GM21390 (cell line): ENCODE measurements at regions not wholly inside any gene's neighbourhood (a gene's known extent, or its start where the extent isn't known, plus 50 kb on each side); places are given as distances from the start of the nearest gene placed in this dataset.

ENCODE experiments used
- ATAC-seq: cut with Tn5 transposase; IDR thresholded peaks from one replicate; pipeline ENCODE4 v1.9.1; 2021; ENCODE audit not compliant: unreplicated experiment

DNA sequence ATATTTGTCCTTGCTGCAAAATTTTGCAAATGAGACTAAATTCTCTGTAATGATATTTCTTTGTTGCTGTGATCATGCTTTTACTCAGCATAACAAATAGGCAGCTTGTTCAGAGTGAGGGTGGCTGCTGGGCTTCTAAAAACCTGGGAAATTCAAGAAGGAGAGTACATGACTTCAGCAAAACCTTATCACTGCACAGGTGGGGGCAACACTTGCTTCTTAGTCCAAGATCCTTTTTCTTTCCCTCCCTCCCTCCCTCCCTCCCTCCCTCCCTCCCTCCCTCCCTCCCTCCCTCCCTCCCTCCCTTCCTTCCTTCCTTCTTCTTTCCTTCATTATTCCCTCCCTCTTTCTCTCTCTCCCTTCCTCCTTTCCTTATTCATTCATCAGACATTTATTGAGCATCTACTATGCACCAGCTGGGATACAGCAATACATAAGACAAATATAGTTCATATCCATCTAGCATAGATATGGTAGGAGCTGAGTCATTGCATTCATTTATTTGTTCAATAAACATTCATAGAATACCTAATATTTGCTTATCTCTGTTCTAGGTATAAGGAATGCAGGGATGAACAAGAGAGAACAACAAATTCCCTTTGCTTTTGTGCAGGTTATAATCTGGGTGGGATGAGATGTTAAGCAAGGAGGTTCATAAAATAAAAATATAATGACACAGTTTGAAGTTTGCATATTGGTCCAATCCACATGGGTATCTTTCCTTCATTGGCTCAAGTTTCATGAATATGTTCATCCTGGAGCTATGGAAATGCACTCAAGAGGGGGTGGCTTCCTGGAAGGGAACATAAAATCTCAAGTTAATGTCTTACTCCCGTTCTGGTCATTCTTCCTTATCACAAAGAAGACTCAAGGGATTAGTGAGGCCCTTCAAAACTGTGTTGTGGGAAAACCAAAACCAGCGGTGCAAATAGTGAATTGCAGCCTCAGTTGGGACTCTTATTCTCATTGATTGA, 210.7 kb downstream of the PDCD6IP start:
- no peak for ATAC-seq

DNA sequence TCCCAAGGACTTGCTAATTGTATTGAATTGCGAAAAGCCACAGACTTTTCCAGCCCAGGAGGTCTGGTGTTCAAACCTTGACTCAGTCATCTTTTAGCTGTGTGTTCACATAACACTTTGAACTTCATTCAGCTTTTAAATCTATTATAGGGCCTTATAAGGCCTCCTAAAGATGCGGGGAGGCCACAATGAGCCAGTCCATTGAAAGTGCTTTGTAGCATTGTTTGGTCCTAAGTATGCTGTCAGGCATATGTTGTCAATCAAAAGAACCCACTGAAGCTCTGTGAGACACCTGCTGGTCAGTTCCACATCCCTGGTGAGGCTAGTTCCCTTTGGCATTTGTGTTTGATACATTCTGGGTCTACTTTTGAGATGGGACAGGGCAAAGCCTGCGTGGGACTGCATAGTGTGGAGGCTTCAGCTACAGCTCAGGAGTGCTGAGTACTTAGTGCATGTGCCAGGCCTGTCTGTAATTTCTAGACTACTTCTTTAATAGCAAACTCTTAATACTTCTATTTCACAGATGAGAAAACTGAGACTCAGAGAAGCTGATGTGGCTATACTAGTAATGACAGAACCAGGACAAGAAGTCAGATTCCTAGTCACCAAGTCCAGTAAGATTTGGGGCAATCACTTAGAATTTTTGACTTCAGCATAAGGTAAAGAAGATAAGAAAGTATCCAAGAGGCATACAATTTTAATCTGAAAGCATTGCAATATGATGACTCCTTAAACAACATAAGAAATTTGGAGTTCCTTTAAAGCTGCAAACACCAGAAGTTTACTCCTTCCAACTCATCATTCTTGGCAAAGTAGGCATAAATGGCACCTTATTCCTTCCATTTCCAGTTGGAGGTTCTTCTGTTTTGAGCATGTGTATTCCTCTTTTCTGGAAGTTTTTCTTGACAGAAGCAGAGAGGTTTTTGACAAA, 213.0 kb downstream of the PDCD6IP start:
- ATAC-seq, result no peak

DNA sequence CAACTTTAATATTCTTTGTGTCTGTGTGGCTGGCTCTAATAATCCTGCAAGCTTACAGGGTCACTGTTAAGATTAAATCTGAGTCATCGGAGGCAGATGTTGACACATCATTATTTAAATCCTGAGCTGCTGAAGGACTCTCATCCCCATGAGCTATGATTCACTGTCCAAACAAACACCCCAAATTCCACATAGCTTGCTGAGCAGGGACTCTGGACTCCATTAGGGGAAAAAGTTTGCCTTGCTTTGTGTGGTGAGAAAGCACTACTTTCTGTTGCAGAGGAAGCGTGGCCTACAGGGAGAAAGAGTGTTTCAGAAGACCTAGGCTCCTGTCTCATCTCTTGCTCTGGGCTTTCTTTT, 213.7 kb downstream of the PDCD6IP start:
- no peak for ATAC-seq

DNA sequence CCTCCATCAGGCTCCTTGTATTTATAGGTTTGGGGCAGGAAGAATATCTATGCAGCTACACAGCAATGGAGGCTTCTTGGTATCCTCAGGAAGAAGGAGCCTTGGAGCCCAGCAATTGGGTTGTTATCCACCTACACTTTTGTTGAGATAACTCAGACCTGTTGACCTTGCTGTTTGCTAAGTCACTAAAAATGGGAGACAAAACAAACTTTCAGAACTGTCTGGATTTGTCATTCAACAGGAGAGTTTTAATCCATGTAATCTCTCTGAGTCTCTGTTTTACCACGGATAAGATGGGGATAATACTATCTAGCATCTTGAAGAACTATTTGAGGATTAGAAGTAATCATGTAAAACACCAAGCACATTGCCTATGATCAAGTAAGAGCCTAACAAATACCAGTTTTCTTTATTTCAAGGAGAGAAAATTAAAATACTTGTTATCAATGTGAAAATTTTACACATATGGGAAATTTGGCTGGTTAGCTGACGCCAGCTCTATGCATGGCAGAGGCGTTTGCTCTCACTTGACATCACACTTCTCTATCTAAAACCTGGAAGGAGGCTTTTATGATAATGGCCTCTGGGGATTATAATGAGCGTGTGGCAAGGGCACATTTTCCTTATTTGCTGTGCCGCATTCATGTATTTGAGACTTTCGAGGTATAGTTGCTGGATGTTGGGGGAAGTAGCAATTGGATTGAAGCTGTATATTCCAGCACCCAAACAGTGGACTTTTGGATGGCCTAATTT, 215.6 kb downstream of the PDCD6IP start:
- ATAC-seq, result no peak

DNA sequence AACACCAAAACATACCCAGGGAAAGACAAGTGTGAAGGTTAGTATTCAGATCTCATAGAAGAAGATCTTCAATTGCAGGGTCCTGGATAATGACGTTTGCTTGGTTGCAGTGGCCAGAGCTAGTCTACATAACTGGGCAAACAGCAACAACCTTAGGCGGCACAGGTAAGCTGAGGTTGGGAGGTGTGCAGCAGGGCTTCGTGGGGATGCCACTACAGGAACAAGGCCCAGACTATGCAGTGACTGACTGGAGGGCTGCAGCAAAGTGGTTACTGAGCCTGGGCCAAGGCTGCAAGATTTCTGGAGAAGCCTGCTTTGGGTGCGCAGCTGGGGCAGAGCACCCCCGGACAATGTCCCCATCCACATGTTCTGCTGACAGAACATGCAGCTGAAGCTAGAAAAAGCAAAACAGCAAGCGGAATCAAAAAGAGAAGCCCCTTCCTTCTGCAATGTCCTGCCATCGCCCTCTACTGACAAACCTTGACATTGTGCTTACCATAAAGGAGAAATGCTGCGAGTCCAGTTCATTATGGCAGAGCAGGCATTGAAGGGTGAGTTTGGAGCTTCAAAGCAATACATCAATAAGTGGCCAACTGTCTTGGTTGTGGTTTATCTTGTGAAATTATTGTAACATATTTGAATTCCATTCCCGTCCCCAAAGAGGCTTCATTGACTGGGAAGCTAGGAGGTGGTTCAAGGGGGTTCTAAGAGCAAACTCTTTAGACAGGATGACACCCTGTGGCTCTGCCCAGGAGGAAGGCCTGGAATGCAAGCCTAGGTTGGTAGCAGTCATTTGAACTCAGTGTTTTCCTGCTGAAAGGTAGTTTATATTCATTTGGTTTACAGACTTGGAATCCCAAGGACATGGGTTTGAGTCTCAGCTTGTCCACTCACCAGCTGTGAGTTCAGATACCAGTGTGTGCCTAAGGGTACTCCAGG, 217.0 kb downstream of the PDCD6IP start:
- ATAC-seq, result no peak

DNA sequence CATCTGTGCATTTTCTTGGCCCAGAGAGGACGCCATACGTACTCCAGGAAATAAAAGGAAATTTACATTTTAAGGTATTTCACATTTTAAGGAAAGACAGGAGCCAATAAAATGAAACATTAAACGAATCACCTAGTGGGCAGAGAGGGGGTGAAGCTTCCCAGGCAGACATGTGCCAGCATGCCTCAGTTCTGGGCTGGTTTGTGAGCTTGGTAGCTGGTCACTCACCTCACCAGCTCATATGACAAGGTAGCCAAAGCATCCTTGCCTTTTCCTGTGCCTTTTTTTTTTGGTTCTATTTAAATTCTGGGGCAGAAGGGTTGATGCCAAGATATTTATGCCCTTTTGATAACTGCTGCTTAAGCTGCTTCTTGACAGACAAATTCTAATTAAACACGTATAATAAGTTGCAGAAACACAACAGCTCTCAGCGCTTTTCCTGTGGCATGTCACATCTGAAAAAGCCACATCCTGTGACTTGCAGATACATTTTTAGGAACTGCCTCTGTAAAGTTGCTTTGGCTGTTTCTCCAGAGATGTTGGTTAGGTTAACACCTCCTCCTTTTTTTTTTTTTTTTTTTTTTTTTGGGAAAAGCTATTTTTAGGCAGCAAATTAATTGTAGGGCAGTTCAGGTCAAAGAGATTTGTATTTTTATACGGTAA, 218.6 kb downstream of the PDCD6IP start:
- ATAC-seq, result peak; percentile 43

DNA sequence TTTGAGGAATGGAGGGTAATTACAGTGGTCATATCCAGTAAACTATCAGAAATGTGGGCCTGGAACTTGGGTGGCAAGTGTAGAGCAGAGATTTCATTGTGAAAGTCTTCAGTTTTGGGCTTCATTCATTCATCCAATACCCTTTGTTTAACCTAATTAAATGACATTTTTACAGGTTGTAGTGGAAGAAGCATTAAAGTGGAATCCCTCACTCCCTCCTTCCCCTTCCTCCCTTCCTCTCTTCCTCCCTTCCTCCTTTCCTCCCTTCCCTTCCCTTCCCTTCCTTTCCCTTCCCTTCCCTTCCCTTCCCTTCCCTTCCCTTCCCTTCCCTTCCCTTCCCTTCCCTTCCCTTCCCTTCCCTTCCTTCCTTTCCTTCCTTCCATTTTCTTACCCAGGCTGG, 219.3 kb downstream of the PDCD6IP start:
- ATAC-seq, result no peak

DNA sequence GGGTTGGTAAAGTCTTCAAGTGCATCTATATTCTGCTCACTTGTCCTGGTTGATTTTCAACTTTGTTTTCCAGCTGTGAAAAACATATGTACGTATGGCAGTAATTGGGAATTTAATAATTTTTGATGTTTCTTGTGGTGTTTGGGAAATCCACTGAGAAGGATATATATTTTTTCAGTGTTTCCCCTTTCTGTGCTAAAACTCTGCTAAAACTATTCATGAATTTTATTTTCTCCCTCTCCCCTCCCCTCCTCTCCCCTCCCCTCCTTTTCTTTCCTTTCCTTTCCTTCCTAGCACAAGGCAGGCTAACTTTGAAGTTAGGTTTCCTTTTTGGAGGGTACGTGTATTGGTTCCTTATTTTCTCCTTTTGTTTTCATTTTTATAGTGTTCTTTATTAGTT, 220.7 kb downstream of the PDCD6IP start:
- no peak for ATAC-seq

DNA sequence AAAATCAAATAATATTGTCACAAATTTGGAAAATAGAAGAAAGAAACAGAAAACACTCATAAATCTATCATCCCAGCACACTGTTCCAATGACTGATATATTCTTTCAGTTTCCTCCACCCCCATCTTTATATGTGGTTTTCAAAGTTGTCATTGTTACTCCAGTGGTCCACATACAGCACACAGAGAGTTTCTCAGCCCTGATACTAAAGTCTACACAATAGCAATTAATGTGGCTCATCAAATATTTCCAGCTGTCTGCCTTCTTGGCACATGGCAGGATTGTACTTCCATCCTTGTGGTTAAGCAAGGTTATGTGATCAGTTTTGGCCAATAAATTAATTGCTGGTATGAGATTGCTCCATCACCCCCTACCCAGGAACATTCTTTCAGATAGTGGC, 221.7 kb downstream of the PDCD6IP start:
- no peak for ATAC-seq

DNA sequence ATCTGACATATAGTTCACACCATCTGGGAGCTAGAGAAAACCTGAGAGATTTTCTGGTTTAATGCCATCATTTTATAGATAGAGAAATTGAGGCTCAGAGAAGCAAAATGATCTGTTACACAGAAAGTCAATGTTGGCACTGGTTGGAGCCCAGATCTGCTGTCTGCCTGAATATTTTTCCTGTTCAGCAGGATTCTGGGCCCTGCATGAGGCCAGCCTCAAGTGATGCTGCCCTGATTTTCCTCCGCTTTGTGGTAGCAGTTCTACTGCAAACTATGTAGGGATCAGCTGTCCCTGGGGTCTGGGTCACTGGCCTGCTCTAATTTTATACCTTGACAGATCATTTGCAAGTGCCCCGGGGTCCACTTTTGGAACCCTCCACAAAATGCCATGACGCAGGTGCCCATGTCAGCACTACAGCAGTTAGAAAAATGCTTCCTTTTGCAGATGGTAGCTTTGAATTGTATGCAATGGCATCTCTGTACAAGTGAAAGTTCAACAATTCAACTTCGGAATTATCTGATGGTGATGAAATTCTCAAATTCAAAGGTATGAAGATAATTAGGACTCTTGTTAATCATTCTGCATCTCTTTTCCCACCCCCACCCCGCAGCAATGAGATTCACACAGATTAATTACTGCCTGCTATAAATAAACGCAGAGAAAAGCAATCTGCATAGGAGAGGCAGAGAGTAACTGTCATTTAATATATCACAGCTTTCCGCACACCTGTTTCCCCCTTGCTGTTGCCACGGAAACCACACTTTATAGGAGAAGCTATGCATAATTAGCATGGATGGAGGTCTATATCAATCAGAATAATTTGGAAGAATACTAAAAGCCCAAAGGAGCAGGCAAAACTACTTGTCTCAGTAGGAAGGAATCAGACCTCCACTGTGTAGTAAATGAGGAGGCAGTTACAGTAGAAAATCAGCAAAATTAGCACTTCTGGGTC, 222.6 kb downstream of the PDCD6IP start:
- ATAC-seq, result no peak

DNA sequence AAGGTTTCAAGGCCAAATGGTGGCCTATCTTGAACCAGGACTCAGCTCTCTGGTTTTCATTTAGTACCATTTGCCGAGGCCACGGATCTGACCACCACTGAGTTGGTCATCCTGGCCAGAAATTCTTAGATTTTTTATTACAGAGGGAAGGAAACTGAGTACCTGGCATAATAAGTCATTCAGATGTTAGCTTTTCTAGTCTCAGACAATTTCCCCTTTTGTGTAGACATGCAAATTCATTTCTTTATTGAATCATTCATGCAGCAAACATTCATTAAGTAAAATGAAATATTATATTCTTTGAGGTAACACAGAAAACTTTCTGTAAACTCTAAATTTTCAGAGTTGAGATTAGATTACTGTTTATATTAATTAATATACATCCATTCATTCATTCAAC, 223.7 kb downstream of the PDCD6IP start:
- ATAC-seq, result no peak

DNA sequence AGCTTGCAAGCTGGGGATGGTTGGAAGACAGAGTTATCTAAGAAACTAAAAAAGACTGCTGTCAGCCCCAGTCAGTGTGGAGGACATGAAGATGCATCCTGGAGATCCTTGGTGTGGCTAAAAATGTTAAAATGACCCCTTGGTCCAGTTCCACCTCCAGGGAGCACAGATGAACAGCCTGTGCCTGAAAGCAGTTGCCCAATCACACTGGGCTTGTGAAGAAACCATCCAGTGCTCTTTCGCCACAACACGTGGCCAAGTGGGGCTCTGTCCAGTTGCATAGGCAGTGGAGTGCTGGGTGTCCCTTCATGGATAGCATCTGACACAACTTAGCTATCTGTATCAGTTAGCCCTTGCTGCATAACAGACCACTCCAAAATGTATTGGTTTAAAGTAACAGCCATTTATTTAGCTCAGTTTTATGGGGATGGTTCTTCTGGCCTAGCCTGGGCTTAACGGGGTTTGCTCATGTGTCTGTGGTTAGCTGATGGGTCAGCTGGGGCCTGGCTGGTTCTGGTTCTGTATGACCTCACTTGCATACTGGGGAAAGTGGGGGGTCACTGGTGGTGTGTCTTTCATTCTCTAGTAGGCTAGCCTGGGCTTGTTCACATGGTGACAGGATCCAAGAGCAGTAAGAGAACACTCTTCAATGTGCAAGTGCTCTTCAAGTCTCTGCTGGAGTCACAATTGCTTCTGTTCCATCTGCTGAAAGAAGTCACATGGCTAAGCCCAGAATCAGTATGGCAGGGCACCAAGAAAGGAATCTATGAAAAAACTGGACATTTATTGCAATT, 226.2 kb downstream of the PDCD6IP start:
- no peak for ATAC-seq

DNA sequence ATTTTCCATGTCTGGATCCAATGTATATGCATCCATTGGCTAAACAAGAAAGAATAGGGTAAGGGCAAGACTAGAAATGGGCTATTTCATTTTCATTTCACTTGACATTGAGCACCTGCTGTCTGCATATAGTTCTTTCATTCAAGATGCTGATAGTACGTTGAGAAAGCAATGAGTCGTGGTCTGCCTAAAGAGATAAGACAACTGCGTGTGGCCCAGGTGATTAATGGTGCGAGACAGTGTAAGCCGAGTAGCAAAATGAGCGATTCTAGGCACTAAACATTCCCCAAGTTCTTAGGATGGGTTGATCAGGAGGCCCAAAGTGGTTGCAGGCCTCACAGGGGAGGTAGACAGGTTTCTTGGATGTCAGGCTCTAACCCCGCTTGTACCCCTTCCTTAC, 235.4 kb downstream of the PDCD6IP start:
- no peak for ATAC-seq

DNA sequence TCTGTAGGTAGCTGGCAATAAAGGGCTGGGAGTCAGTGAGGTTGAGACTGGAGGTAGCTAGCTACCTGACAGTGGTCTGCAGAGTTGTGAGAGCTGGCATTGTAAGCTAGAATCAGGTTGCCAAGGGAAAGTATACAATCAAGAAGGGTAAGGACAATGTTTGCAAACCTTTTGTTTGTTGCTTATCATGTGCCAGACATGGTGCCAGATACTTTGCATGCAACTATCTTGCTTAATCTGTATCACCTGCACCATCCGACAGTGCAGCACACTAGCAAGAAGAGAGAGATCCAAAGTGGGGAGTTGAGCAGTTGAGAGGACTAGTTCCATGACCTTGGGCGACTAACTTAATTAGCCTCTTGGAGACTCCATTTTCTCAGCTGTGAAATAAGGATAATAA, 236.4 kb downstream of the PDCD6IP start:
- ATAC-seq, result no peak

DNA sequence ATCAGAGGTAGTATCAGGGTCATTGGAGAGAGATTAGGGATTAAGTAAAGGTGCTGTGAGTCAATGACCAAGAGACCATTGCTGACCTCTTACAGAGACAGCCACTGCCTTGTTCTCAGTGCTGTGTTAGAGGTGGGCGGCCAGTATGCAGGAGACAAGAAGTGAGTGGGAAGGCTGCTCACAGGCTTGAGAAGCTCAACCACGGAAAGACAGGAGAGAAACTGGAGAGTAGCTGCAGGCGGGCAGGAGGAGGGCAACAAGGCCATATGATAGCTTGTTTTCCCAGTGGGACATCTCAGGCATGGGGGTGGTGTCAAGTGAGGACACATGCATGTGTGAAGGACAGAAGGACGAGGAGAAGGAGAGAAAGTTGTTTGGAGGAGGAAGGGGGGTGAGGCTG, 237.3 kb downstream of the PDCD6IP start:
- ATAC-seq, result no peak

DNA sequence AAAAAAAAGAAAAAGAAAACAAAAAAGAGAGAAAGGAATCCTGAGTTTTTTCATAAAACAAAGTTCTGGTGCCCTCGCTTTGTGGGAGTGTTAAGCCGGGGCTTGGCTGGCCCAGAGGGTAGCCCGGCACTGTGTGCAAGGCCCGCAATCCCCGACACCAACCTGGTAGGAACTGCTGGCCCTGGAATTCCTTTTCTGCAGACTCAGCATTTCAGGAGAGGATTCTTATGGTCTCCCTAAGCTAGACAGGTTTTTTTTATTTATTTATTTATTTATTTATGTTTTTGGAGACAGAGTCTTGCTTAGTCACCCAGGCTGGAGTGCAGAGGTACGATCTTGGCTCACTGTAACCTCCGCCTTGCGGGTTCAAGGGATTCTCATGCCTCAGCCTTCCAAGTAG, 238.8 kb downstream of the PDCD6IP start:
- ATAC-seq, result no peak

DNA sequence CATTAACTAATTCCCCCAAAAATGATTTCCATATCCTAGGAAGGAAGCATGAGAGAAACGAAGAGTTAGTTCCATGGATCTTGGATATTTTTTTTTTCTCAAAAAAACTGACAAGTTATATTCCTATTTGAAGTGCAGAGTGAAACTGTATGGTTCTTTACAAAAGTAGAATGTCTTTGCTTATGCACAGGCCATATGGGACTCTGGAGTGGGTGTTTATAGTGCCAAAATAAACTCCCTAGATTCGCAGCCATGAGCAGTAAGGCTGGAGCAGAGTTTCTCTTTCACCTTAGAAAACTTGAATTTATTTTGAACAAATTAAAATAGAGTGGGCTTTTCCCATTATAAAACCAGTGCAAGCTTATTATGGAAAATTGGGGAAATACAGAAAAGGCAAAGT, 239.7 kb downstream of the PDCD6IP start:
- no peak for ATAC-seq

DNA sequence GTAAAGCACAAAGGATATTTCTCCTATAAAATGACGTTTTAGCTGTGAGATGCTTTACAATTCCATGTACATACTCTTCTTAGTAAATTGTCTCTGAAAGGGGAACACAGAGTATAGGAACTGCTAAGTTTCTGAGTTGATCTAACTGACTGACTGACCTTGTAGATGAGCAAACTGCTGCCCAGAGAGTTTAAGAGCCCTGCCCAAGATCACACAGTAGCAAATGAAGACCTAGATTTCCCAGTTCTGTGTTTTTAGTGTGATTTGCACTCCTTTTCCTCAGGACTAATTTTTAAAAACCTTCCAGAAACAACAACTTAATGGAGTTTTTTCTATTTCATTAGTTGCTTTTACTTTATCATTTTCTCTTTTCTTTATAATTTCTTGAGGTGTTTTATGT, 247.7 kb downstream of the PDCD6IP start:
- no peak for ATAC-seq
